C4-2B (cell line): ENCODE measurements at regions not wholly inside any gene's neighbourhood (a gene's known extent, or its start where the extent isn't known, plus 50 kb on each side); places are given as distances from the start of the nearest gene placed in this dataset.

Source experiments
- H3K27ac ChIP-seq: fragments of 450-650 bp; 2 replicates; pipeline ENCODE4 v1.5.1; 2017
- CTCF ChIP-seq: fragments of 450-650 bp; conservative IDR thresholded peaks from 2 replicates; pipeline ENCODE4 v1.5.1; 2017; ENCODE audit warnings: mild to moderate bottlenecking
- ZFX ChIP-seq: fragments of 450-650 bp; IDR thresholded peaks from 2 replicates; pipeline ENCODE4 v1.6.1; 2017

GRCh38 chr5:143880178-143880577 is 68.2 kb downstream of the HMHB1 start:
- no peak overlapping the region for H3K27ac ChIP-seq
- TF ChIP-seq CTCF = no peak
- TF ChIP-seq ZFX = no peak

GRCh38 chr5:143882520-143882919 is 70.6 kb downstream of the HMHB1 start:
- no peak overlapping the region for H3K27ac ChIP-seq
- TF ChIP-seq CTCF = no peak
- TF ChIP-seq ZFX = no peak

GRCh38 chr5:143886096-143886495 is 74.1 kb downstream of the HMHB1 start:
- H3K27ac ChIP-seq = no peak overlapping the region
- no peak for TF ChIP-seq CTCF
- no peak for TF ChIP-seq ZFX

- H3K27ac ChIP-seq = no peak overlapping the region
- TF ChIP-seq CTCF (no peak), ZFX (no peak)
Measured at GRCh38 chr5:143886651-143887638, 75.0 kb downstream of the HMHB1 start.

GRCh38 chr5:143887903-143888665 is 76.1 kb downstream of the HMHB1 start:
- no peak for TF ChIP-seq CTCF
- TF ChIP-seq ZFX = no peak
- no peak overlapping the region for H3K27ac ChIP-seq

GRCh38 chr5:143888912-143889311 is 77.0 kb downstream of the HMHB1 start:
- TF ChIP-seq ZFX = no peak
- TF ChIP-seq CTCF = no peak
- no peak overlapping the region for H3K27ac ChIP-seq

GRCh38 chr5:143889986-143890385 is 78.0 kb downstream of the HMHB1 start:
- H3K27ac ChIP-seq = no peak overlapping the region
- no peak for TF ChIP-seq ZFX
